Glutamatergic neuron (in vitro differentiated cells): ENCODE measurements at regions not wholly inside any gene's neighbourhood (a gene's known extent, or its start where the extent isn't known, plus 50 kb on each side); places are given as distances from the start of the nearest gene placed in this dataset.

Source experiments
- DNase-seq: peaks from one replicate; pipeline ENCODE4 v3.0.0; 2022
- H3K27ac Mint-ChIP-seq: one replicate; pipeline ENCODE4 v1.8.0; 2020; ENCODE audit warnings: mild to moderate bottlenecking, mixed read lengths, inconsistent platforms; ENCODE audit not compliant: unreplicated experiment
- H3K27me3 Mint-ChIP-seq: one replicate; pipeline ENCODE4 v1.8.0; 2020; ENCODE audit warnings: mild to moderate bottlenecking, moderate library complexity, mixed read lengths, inconsistent platforms; ENCODE audit not compliant: unreplicated experiment
- H3K36me3 Mint-ChIP-seq: one replicate; pipeline ENCODE4 v1.8.0; 2020; ENCODE audit warnings: mild to moderate bottlenecking, mixed read lengths, inconsistent platforms; ENCODE audit not compliant: unreplicated experiment
- H3K4me1 Mint-ChIP-seq: one replicate; pipeline ENCODE4 v1.8.0; 2020; ENCODE audit warnings: mild to moderate bottlenecking, low read depth, mixed read lengths, inconsistent platforms; ENCODE audit not compliant: unreplicated experiment
- H3K4me3 Mint-ChIP-seq: one replicate; pipeline ENCODE4 v1.8.0; 2020; ENCODE audit warnings: mild to moderate bottlenecking, mixed read lengths, inconsistent platforms; ENCODE audit not compliant: unreplicated experiment
- H3K9me3 Mint-ChIP-seq: one replicate; pipeline ENCODE4 v1.8.0; 2020; ENCODE audit warnings: mild to moderate bottlenecking, moderate library complexity, mixed read lengths, inconsistent platforms; ENCODE audit not compliant: unreplicated experiment
- CTCF ChIP-seq: fragments of 200-600 bp; sonication (generic); IDR thresholded peaks from one replicate; pipeline ENCODE4 v1.5.0; 2021; ENCODE audit not compliant: partially characterized antibody, unreplicated experiment

- no peak for DNase-seq
- no peaks in the 10 kb centered on the region for H3K36me3 Mint-ChIP-seq
- peaks cover 3% of the 10 kb centered on the region for H3K4me1 Mint-ChIP-seq
- peak overlapping the region; percentile 22 for H3K27ac Mint-ChIP-seq
- H3K9me3 Mint-ChIP-seq, result no peaks in the 10 kb centered on the region
- no peak overlapping the region for H3K4me3 Mint-ChIP-seq
- TF ChIP-seq CTCF, result no peak
- H3K27me3 Mint-ChIP-seq, result no peaks in the 10 kb centered on the region
Observed at GRCh38 chr5:76021936-76022584, 61.1 kb upstream of the SV2C start.

GRCh38 chr5:76016258-76016657 is 66.9 kb upstream of the SV2C start:
- no peak overlapping the region for H3K27ac Mint-ChIP-seq
- no peak overlapping the region for H3K4me3 Mint-ChIP-seq
- no peaks in the 10 kb centered on the region for H3K4me1 Mint-ChIP-seq
- no peaks in the 10 kb centered on the region for H3K9me3 Mint-ChIP-seq
- no peak for DNase-seq
- no peaks in the 10 kb centered on the region for H3K36me3 Mint-ChIP-seq
- no peaks in the 10 kb centered on the region for H3K27me3 Mint-ChIP-seq
- TF ChIP-seq CTCF, result peak; percentile 7

- Mint-ChIP-seq H3K27me3 (no peaks in the 10 kb centered on the region), H3K4me1 (no peaks in the 10 kb centered on the region), H3K27ac (no peak overlapping the region), H3K36me3 (no peaks in the 10 kb centered on the region), H3K9me3 (no peaks in the 10 kb centered on the region), H3K4me3 (no peak overlapping the region)
- no peak for DNase-seq
- TF ChIP-seq CTCF, result no peak
Observed at GRCh38 chr5:76014005-76014404, 69.2 kb upstream of the SV2C start.

GRCh38 chr5:76007904-76008303 is 75.3 kb upstream of the SV2C start:
- Mint-ChIP-seq H3K27ac (no peak overlapping the region), H3K4me3 (no peak overlapping the region), H3K36me3 (no peaks in the 10 kb centered on the region), H3K27me3 (peaks cover 2% of the 10 kb centered on the region), H3K4me1 (no peaks in the 10 kb centered on the region), H3K9me3 (no peaks in the 10 kb centered on the region)
- no peak for DNase-seq
- TF ChIP-seq CTCF, result no peak

GRCh38 chr5:76000582-76000981 is 82.6 kb upstream of the SV2C start:
- Mint-ChIP-seq H3K27ac (no peak overlapping the region), H3K27me3 (peaks cover 5% of the 10 kb centered on the region), H3K4me1 (no peaks in the 10 kb centered on the region), H3K4me3 (no peak overlapping the region), H3K36me3 (peaks cover 11% of the 10 kb centered on the region), H3K9me3 (peaks cover 3% of the 10 kb centered on the region)
- TF ChIP-seq CTCF, result no peak
- no peak for DNase-seq
